Testis (tissue), 2 donors: ENCODE measurements at regions not wholly inside any gene's neighbourhood (a gene's known extent, or its start where the extent isn't known, plus 50 kb on each side); places are given as distances from the start of the nearest gene placed in this dataset.

Source experiments
- DNase-seq: peaks from one replicate; pipeline ENCODE4 v3.0.0-alpha.2; 2019
- H3K27ac ChIP-seq, 2 donors: fragments of 200-600 bp; sonication (generic); one replicate each; pipeline ENCODE4 v1.5.1; 2019
- H3K27me3 ChIP-seq: fragments of 200-600 bp; sonication (generic); one replicate; pipeline ENCODE4 v1.5.1; 2019
- H3K36me3 ChIP-seq: fragments of 200-600 bp; sonication (generic); one replicate; pipeline ENCODE4 v1.5.1; 2017; ENCODE audit warnings: low read depth; ENCODE audit errors: missing control alignments
- H3K4me1 ChIP-seq: fragments of 200-600 bp; sonication (generic); one replicate; pipeline ENCODE4 v1.5.1; 2019
- H3K4me3 ChIP-seq, 2 donors: fragments of 200-600 bp; sonication (generic); one replicate each; pipeline ENCODE4 v1.5.1; 2017 to 2019
- H3K9me3 ChIP-seq: fragments of 200-600 bp; sonication (generic); one replicate; pipeline ENCODE4 v1.5.1; 2017
- CTCF ChIP-seq, 3 experiments: fragments of 450-650 bp in 2 of 3; fragments of 200-600 bp in 1 of 3; sonication (generic) in 1 of 3; IDR thresholded peaks; one replicate each; pipeline ENCODE4 v1.5.1; 2016 to 2019; ENCODE audit warnings: antibody characterized with exemption in 3 of 3, mild to moderate bottlenecking in 2 of 3, moderate library complexity in 1 of 3
- POLR2A ChIP-seq: fragments of 450-650 bp; IDR thresholded peaks from one replicate; pipeline ENCODE4 v1.6.1; 2017; ENCODE audit warnings: antibody characterized with exemption, mild to moderate bottlenecking, moderate library complexity
- WGBS, 2 donors: methylation state at CpG; one replicate each; pipeline ENCODE4 v1.1.5; 2018; 5-methylcytosine and 5-hydroxymethylcytosine counted together
- intact Hi-C: fragments of 100-400 bp; cut with DNase I; formaldehyde crosslinking; loops from one replicate; pipeline ENCODE4 v1.15.1; 2023; ENCODE audit warnings: low total_unique reads

- Histone ChIP-seq H3K27me3 (no peaks in the 10 kb centered on the region), H3K4me3 (no peak overlapping the region), H3K4me1 (no peaks in the 10 kb centered on the region), H3K36me3 (no peaks in the 10 kb centered on the region), H3K9me3 (no peaks in the 10 kb centered on the region), H3K27ac (no peak overlapping the region)
- intact Hi-C loops = no loop called here
- TF ChIP-seq CTCF (IDR thresholded peaks at IDR 0.05) = no peak
- no peak for TF ChIP-seq POLR2A
- DNase-seq = no peak
- 87 to 88% methylated on average over 8 to 9 of the region's 9 CpGs for WGBS, 2 donors
Observed at GRCh38 chr1:232386721-232387510, 243.0 kb downstream of the SIPA1L2 start.

- TF ChIP-seq CTCF (IDR thresholded peaks at IDR 0.05) (no peak), POLR2A (no peak)
- intact Hi-C loops = no loop called here
- no peak overlapping the region for H3K4me3 ChIP-seq
- 84% methylated on average over 9 of the region's 9 CpGs for WGBS, 2 donors
- no peaks in the 10 kb centered on the region for H3K36me3 ChIP-seq
- H3K9me3 ChIP-seq = no peaks in the 10 kb centered on the region
- no peaks in the 10 kb centered on the region for H3K4me1 ChIP-seq
- no peaks in the 10 kb centered on the region for H3K27me3 ChIP-seq
- H3K27ac ChIP-seq = no peak overlapping the region
- DNase-seq = no peak
Observed at GRCh38 chr1:232386294-232386693, 243.6 kb downstream of the SIPA1L2 start.

GRCh38 chr1:232385221-232385620, 244.7 kb downstream of the SIPA1L2 start:
- TF ChIP-seq POLR2A (no peak), CTCF (IDR thresholded peaks at IDR 0.05) (no peak)
- DNase-seq = no peak
- H3K4me3 ChIP-seq = no peak overlapping the region

GRCh38 chr1:232384171-232384883, 245.6 kb downstream of the SIPA1L2 start:
- WGBS, 2 donors = 81 to 86% methylated on average over 4 of the region's 4 CpGs
- intact Hi-C loops = no loop called here
- no peak for TF ChIP-seq POLR2A
- TF ChIP-seq CTCF (IDR thresholded peaks at IDR 0.05) = no peak

More at GRCh38 chr1:232385221-232385620, 244.7 kb downstream of the SIPA1L2 start:
- Histone ChIP-seq H3K4me1 (no peaks in the 10 kb centered on the region), H3K27ac (no peak overlapping the region), H3K27me3 (no peaks in the 10 kb centered on the region), H3K9me3 (no peaks in the 10 kb centered on the region), H3K36me3 (no peaks in the 10 kb centered on the region)
- WGBS, 2 donors = 58 to 71% methylated on average over 9 to 10 of the region's 10 CpGs
- intact Hi-C loops = no loop called here

More at GRCh38 chr1:232384171-232384883, 245.6 kb downstream of the SIPA1L2 start:
- Histone ChIP-seq H3K4me1 (no peaks in the 10 kb centered on the region), H3K27me3 (no peaks in the 10 kb centered on the region), H3K9me3 (no peaks in the 10 kb centered on the region), H3K4me3 (no peak overlapping the region), H3K27ac (no peak overlapping the region), H3K36me3 (no peaks in the 10 kb centered on the region)
- no peak for DNase-seq
